Thyroid gland (tissue), 4 donors: ENCODE measurements at regions not wholly inside any gene's neighbourhood (a gene's known extent, or its start where the extent isn't known, plus 50 kb on each side); places are given as distances from the start of the nearest gene placed in this dataset.

Experiments
- DNase-seq, 2 donors: peaks; one replicate each; pipeline ENCODE4 v3.0.0-alpha.2; 2019
- H3K27ac ChIP-seq, 3 donors: fragments of 200-600 bp; sonication (generic); 1 replicate in 2 of 3; 2 replicates in 1 of 3; pipeline ENCODE4 v1.5.1; 2016 to 2019; ENCODE audit warnings: mild to moderate bottlenecking in 1 of 3, moderate library complexity in 1 of 3
- H3K27me3 ChIP-seq: fragments of 200-600 bp; sonication (generic); one replicate; pipeline ENCODE4 v1.5.1; 2019
- H3K36me3 ChIP-seq, 2 donors: fragments of 200-600 bp; sonication (generic); one replicate each; pipeline ENCODE4 v1.5.1; 2016 to 2019
- H3K4me1 ChIP-seq, 2 donors: fragments of 200-600 bp; sonication (generic); one replicate each; pipeline ENCODE4 v1.5.1; 2017 to 2019
- H3K4me3 ChIP-seq, 3 donors: fragments of 200-600 bp; sonication (generic); replicated peaks in 1 of 3; 1 replicate in 2 of 3; 2 replicates in 1 of 3; pipeline ENCODE4 v1.5.1; 2016; ENCODE audit warnings: mild to moderate bottlenecking in 1 of 3
- H3K9me3 ChIP-seq: fragments of 200-600 bp; sonication (generic); one replicate; pipeline ENCODE4 v1.5.1; 2017
- CTCF ChIP-seq, 6 experiments: fragments of 200-600 bp in 3 of 6; fragments of 450-650 bp in 3 of 6; sonication (generic) in 3 of 6; IDR thresholded peaks; one replicate each; pipeline ENCODE4 v1.5.1; 2016 to 2019; ENCODE audit warnings: antibody characterized with exemption in 6 of 6, mild to moderate bottlenecking in 2 of 6, inconsistent platforms in 1 of 6, moderate library complexity in 1 of 6
- POLR2A ChIP-seq, 2 donors: fragments of 450-650 bp; IDR thresholded peaks; one replicate each; pipeline ENCODE4 v1.6.1; 2017; ENCODE audit warnings: antibody characterized with exemption in 2 of 2, mild to moderate bottlenecking in 2 of 2, moderate library complexity in 1 of 2
- WGBS, 2 donors: methylation state at CpG; one replicate each; pipeline ENCODE4 v1.1.5; 2017; 5-methylcytosine and 5-hydroxymethylcytosine counted together
- intact Hi-C: fragments of 100-400 bp; cut with DNase I; formaldehyde crosslinking; loops from one replicate; pipeline ENCODE4 v1.15.1; 2023

DNA sequence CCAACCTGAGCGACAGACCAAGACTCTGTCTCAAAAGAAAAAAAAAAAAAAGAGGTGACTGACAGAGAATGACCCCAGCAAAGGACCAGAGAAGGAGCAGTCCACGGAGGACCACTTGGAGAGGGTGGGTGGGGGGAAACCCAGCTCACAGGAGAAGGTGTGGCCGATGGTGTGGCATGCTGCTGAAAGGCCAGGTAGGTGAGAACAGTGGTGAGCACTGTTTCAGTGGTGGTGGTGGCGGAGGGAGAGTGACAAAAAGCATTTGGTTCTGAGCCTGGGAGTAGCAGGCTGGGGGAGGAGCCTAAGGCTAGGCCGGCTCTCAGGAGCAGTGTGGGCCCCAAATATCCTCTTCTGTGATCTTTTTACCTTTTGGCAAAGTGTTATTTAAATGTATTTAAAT is 63.8 kb downstream of the IRF2BPL start:
- H3K27ac ChIP-seq = no peak overlapping the region
- intact Hi-C loops = no loop called here
- no peaks in the 10 kb centered on the region for H3K36me3 ChIP-seq
- DNase-seq = peak in 1 of 2 donors; percentile 29
- 67 to 75% methylated on average over 5 of the region's 5 CpGs for WGBS, 2 donors
- H3K4me1 ChIP-seq = peaks cover 14 to 23% of the 10 kb centered on the region in 2 donors
- TF ChIP-seq POLR2A (IDR thresholded peaks at IDR 0.05) (no peak), CTCF (IDR thresholded peaks at IDR 0.05) (no peak)
- H3K27me3 ChIP-seq = no peaks in the 10 kb centered on the region
- no peaks in the 10 kb centered on the region for H3K9me3 ChIP-seq
- no peak overlapping the region for H3K4me3 ChIP-seq

DNA sequence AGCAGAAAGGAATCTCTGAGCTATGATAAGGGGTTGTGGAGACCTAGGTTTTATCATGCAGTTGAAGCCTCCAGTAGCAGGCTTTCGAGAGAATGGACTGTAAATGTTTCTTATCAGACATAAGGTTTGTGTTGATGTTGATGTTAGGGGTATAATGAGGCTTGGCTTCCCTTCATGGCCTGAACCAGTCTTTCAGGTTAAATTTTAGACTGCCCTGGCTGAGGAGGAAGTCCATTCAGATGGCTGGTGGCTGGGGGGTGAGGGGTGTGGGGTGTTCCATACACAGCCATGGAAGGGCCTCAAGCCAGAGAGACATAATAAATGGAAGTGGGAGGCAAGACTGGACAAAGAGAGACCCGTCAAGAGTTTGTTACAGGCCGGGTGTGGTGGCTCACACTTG is 65.1 kb downstream of the IRF2BPL start:
- H3K4me3 ChIP-seq = no peak overlapping the region
- H3K27ac ChIP-seq = peak overlapping the region in 1 of 3 donors; percentile 96
- peaks cover 14 to 33% of the 10 kb centered on the region in 2 donors for H3K4me1 ChIP-seq
- H3K36me3 ChIP-seq = no peaks in the 10 kb centered on the region
- no peak for DNase-seq
- no peaks in the 10 kb centered on the region for H3K27me3 ChIP-seq
- 94 to 97% methylated on average over 3 of the region's 3 CpGs for WGBS, 2 donors
- no peak for TF ChIP-seq CTCF (IDR thresholded peaks at IDR 0.05)
- TF ChIP-seq POLR2A (IDR thresholded peaks at IDR 0.05) = no peak
- no peaks in the 10 kb centered on the region for H3K9me3 ChIP-seq
- intact Hi-C loops = no loop called here

DNA sequence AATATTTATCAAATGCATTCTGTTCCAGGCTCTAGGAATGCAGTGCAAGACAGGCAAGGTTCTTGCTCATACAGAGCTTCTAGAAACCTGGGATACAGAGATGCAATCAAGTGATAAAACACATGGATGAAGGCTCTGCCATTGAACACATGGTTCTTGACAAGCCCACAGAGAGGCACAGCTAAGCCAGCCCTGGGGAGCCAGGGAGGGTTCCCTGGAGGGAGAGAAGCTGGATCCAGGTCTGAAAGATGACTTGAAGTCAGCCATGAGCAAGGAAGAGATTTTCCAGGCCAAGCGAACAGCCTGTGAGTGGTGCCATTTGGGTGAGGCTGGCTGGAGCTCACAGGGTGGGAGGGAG is 66.2 kb downstream of the IRF2BPL start:
- H3K27ac ChIP-seq = peak overlapping the region; percentile 94 to 96 (median 96)
- H3K9me3 ChIP-seq = no peaks in the 10 kb centered on the region
- TF ChIP-seq POLR2A (IDR thresholded peaks at IDR 0.05) = no peak
- no peak for TF ChIP-seq CTCF (IDR thresholded peaks at IDR 0.05)
- H3K4me3 ChIP-seq = peak overlapping the region in 1 of 3 donors; percentile 19
- no peaks in the 10 kb centered on the region for H3K27me3 ChIP-seq
- intact Hi-C loops = no loop called here
- 73 to 83% methylated on average over 1 of the region's 1 CpG for WGBS, 2 donors
- H3K36me3 ChIP-seq = no peaks in the 10 kb centered on the region
- H3K4me1 ChIP-seq = peaks cover 19 to 42% of the 10 kb centered on the region in 2 donors
- DNase-seq = no peak

- WGBS, 2 donors = 1 to 3% methylated on average over 24 of the region's 24 CpGs
- intact Hi-C loops = no loop called here
- peak overlapping the region in 2 of 3 donors; percentile 7 to 19 for H3K4me3 ChIP-seq
- peak overlapping the region; percentile 94 to 96 (median 96) for H3K27ac ChIP-seq
- H3K9me3 ChIP-seq = no peaks in the 10 kb centered on the region
- TF ChIP-seq CTCF (IDR thresholded peaks at IDR 0.05) = no peak
- peak in 1 of 2 donors; percentile 49 for TF ChIP-seq POLR2A (IDR thresholded peaks at IDR 0.05)
- peaks cover 25 to 47% of the 10 kb centered on the region in 2 donors for H3K4me1 ChIP-seq
- no peaks in the 10 kb centered on the region for H3K36me3 ChIP-seq
- DNase-seq = peak; percentile 95 to 96
- no peaks in the 10 kb centered on the region for H3K27me3 ChIP-seq
Measured at GRCh38 chr14:76961631-76962302, 66.7 kb downstream of the IRF2BPL start.

GRCh38 chr14:76958980-76959710 is 69.4 kb downstream of the IRF2BPL start:
- 93% methylated on average over 8 of the region's 8 CpGs for WGBS, 2 donors
- Histone ChIP-seq H3K9me3 (no peaks in the 10 kb centered on the region), H3K27ac (peak overlapping the region; percentile 95 to 98 (median 97)), H3K4me3 (no peak overlapping the region), H3K36me3 (no peaks in the 10 kb centered on the region), H3K27me3 (no peaks in the 10 kb centered on the region), H3K4me1 (peaks cover 47 to 66% of the 10 kb centered on the region in 2 donors)
- intact Hi-C loops = loop anchor here (5.0 kb wide), 2 partner anchors 42 to 68 kb away; partner anchors contain the start of gene IRF2BPL
- peak in 1 of 2 donors; percentile 42 for DNase-seq
- TF ChIP-seq POLR2A (IDR thresholded peaks at IDR 0.05) = no peak
- no peak for TF ChIP-seq CTCF (IDR thresholded peaks at IDR 0.05)
